Neuronal stem cell (in vitro differentiated cells): ENCODE measurements at regions not wholly inside any gene's neighbourhood (a gene's known extent, or its start where the extent isn't known, plus 50 kb on each side); places are given as distances from the start of the nearest gene placed in this dataset.

ENCODE experiments used
- DNase-seq: peaks from one replicate; pipeline ENCODE4 v3.0.0-alpha.2; 2013; ENCODE audit warnings: low spot score
- H2AFZ ChIP-seq: one replicate; pipeline ENCODE4 v1.6.1; 2013; ENCODE audit warnings: mild to moderate bottlenecking, low read length, inconsistent platforms
- H2AK5ac ChIP-seq: 2 replicates; pipeline ENCODE4 v1.6.1; 2013; ENCODE audit warnings: low read depth, mild to moderate bottlenecking, inconsistent platforms, low read length, moderate library complexity, mixed read lengths
- H2BK120ac ChIP-seq: 2 replicates; pipeline ENCODE4 v1.6.1; 2013; ENCODE audit warnings: low read depth, mild to moderate bottlenecking, inconsistent platforms, low read length, moderate library complexity, mixed read lengths
- H2BK12ac ChIP-seq: one replicate; pipeline ENCODE4 v1.6.1; 2013; ENCODE audit warnings: low read length, inconsistent platforms
- H2BK15ac ChIP-seq: 2 replicates; pipeline ENCODE4 v1.6.1; 2013; ENCODE audit warnings: mild to moderate bottlenecking, low read length, inconsistent platforms, mixed read lengths
- H2BK5ac ChIP-seq: one replicate; pipeline ENCODE4 v1.6.1; 2013; ENCODE audit warnings: inconsistent platforms, mild to moderate bottlenecking, low read length, moderate library complexity
- H3K14ac ChIP-seq: one replicate; pipeline ENCODE4 v1.6.1; 2013; ENCODE audit warnings: low read length, inconsistent platforms
- H3K18ac ChIP-seq: 2 replicates; pipeline ENCODE4 v1.6.1; 2013; ENCODE audit warnings: low read length, inconsistent platforms
- H3K23ac ChIP-seq: 2 replicates; pipeline ENCODE4 v1.6.1; 2013; ENCODE audit warnings: low read depth, mild to moderate bottlenecking, mixed read lengths, low read length, inconsistent platforms; ENCODE audit not compliant: poor library complexity
- H3K27ac ChIP-seq: replicated peaks from 3 replicates; pipeline ENCODE4 v1.5.1; 2013; ENCODE audit warnings: low read length, inconsistent platforms
- H3K27me3 ChIP-seq, 3 experiments: 2 replicates each; pipeline ENCODE4 v1.6.1; 2013; ENCODE audit warnings: low read length in 3 of 3, mild to moderate bottlenecking in 2 of 3, inconsistent platforms in 1 of 3, low read depth in 1 of 3, mixed read lengths in 1 of 3, moderate library complexity in 1 of 3; ENCODE audit not compliant: control insufficient read depth in 3 of 3, insufficient read depth in 3 of 3
- H3K36me3 ChIP-seq, 2 donors: replicated peaks in 1 of 2; 2 replicates each; pipeline ENCODE4 v1.6.1; 2013; ENCODE audit warnings: low read length in 2 of 2; ENCODE audit not compliant: control insufficient read depth in 2 of 2, insufficient read depth in 2 of 2
- H3K4ac ChIP-seq: 2 replicates; pipeline ENCODE4 v1.6.1; 2013; ENCODE audit warnings: inconsistent platforms, mild to moderate bottlenecking, low read length, moderate library complexity
- H3K4me1 ChIP-seq, 2 donors: 1 replicate in 1 of 2; 2 replicates in 1 of 2; pipeline ENCODE4 v1.6.1; 2013; ENCODE audit warnings: low read length in 2 of 2, low read depth in 1 of 2; ENCODE audit not compliant: control insufficient read depth in 2 of 2, insufficient read depth in 1 of 2
- H3K4me2 ChIP-seq: one replicate; pipeline ENCODE4 v1.6.1; 2013; ENCODE audit warnings: mild to moderate bottlenecking, low read length, inconsistent platforms; ENCODE audit not compliant: insufficient read depth, poor library complexity, severe bottlenecking
- H3K4me3 ChIP-seq, 2 donors: 2 replicates each; pipeline ENCODE4 v1.5.1; 2013; ENCODE audit warnings: low read length in 2 of 2, mild to moderate bottlenecking in 2 of 2, inconsistent platforms in 1 of 2, moderate library complexity in 1 of 2
- H3K79me1 ChIP-seq: one replicate; pipeline ENCODE4 v1.6.1; 2013; ENCODE audit warnings: low read depth, mild to moderate bottlenecking, inconsistent platforms, low read length, moderate library complexity
- H3K9ac ChIP-seq: one replicate; pipeline ENCODE4 v1.6.1; 2013; ENCODE audit warnings: mild to moderate bottlenecking, low read depth, low read length, inconsistent platforms; ENCODE audit not compliant: poor library complexity
- H3K9me3 ChIP-seq, 2 donors: replicated peaks in 1 of 2; 2 replicates each; pipeline versions ENCODE3 to v1.6.1; 2013; ENCODE audit warnings: low read length in 2 of 2, mild to moderate bottlenecking in 2 of 2, inconsistent platforms in 1 of 2, low read depth in 1 of 2, mixed read lengths in 1 of 2, moderate library complexity in 1 of 2; ENCODE audit not compliant: control insufficient read depth in 2 of 2, insufficient read depth in 1 of 2
- H4K8ac ChIP-seq: one replicate; pipeline ENCODE4 v1.6.1; 2013; ENCODE audit warnings: low read depth, mild to moderate bottlenecking, inconsistent platforms, low read length, moderate library complexity
- H4K91ac ChIP-seq: one replicate; pipeline ENCODE4 v1.6.1; 2013; ENCODE audit warnings: low read length, low read depth, mild to moderate bottlenecking, inconsistent platforms; ENCODE audit not compliant: poor library complexity
- WGBS, 2 donors: extraction: QIAGEN DNeasy Blood & Tissue Kit; methylation state at CpG; one replicate each; pipeline ENCODE4 v1.1.7; 2013; ENCODE audit warnings: missing lambda C conversion rate in 2 of 2, mixed read lengths in 1 of 2; ENCODE audit not compliant: insufficient read length in 2 of 2, insufficient replicate concordance in 1 of 2; ENCODE audit errors: extremely low coverage in 2 of 2; 5-methylcytosine and 5-hydroxymethylcytosine counted together

DNA sequence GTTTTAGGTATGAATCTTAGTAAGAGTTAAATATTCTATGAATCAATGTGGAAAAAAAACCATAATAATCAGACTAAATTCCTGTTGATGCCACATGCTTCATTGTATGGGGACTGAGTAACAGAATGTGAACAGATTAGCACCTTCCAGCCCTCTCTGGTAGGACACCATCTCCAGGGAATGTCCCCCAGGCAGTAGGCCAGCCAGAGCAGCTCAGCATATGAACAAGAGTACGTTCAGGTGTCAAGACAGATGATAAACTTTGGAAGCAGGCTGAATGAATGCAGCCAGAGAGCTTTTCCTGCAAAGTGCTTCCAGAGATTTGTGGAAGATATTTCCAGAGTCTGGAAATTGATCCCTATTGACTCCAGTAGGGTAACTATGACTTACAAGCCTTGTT lies 204.4 kb downstream of the RPS29 start:
- H3K4me1 ChIP-seq: no peaks in the 10 kb centered on the region
- no peak overlapping the region for H3K27ac ChIP-seq
- DNase-seq: no peak
- H3K27me3 ChIP-seq: no peaks in the 10 kb centered on the region
- no CpG with 5 or more reads among the region's 1 CpG for WGBS, 2 donors
- no peak overlapping the region for H2BK15ac ChIP-seq
- H2BK120ac ChIP-seq: no peak overlapping the region
- H2BK5ac ChIP-seq: no peak overlapping the region
- H2AFZ ChIP-seq: no peak overlapping the region
- H3K23ac ChIP-seq: no peak overlapping the region
- no peak overlapping the region for H3K4me2 ChIP-seq
- H3K79me1 ChIP-seq: no peaks in the 10 kb centered on the region
- no peak overlapping the region for H3K14ac ChIP-seq
- H3K4ac ChIP-seq: no peak overlapping the region
- H2BK12ac ChIP-seq: no peak overlapping the region
- no peaks in the 10 kb centered on the region for H3K36me3 ChIP-seq
- H4K8ac ChIP-seq: no peak overlapping the region
- no peak overlapping the region for H4K91ac ChIP-seq
- H3K18ac ChIP-seq: no peak overlapping the region
- no peaks in the 10 kb centered on the region for H3K9me3 ChIP-seq
- no peak overlapping the region for H3K4me3 ChIP-seq
- no peak overlapping the region for H3K9ac ChIP-seq
- H2AK5ac ChIP-seq: no peak overlapping the region

DNA sequence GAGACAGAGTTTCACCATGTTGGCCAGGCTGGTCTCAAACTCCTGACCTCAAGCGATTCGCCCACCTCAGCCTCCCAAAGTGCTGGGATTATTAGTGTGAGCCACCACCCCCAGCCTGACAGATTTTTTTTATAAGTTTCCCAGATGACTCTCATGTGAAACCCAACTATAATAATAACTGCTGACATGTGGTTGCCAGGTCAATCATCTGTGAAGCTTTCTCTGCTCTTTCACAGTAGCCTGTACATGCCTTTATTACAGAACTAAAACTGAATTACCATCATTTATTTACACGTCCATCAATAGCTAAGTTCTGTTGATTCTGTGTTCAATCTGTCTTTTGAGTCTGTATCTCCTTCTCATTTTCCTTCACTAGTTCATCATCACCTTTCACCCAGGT lies 218.5 kb downstream of the RPS29 start:
- Histone ChIP-seq H3K23ac (no peak overlapping the region), H2BK120ac (no peak overlapping the region), H3K14ac (no peak overlapping the region), H2AFZ (no peak overlapping the region), H3K4ac (no peak overlapping the region), H3K18ac (no peak overlapping the region), H2BK5ac (no peak overlapping the region), H3K27ac (no peak overlapping the region), H3K4me3 (no peak overlapping the region), H3K9me3 (no peaks in the 10 kb centered on the region), H3K4me2 (no peak overlapping the region), H3K79me1 (no peaks in the 10 kb centered on the region), H3K27me3 (no peaks in the 10 kb centered on the region), H2BK12ac (no peak overlapping the region), H3K36me3 (no peaks in the 10 kb centered on the region), H3K9ac (no peak overlapping the region), H3K4me1 (peaks cover 0 to 8% of the 10 kb centered on the region in 2 donors), H2BK15ac (no peak overlapping the region), H2AK5ac (no peak overlapping the region), H4K91ac (no peak overlapping the region), H4K8ac (no peak overlapping the region)
- WGBS, 2 donors: no CpG with 5 or more reads among the region's 3 CpGs
- no peak for DNase-seq

DNA sequence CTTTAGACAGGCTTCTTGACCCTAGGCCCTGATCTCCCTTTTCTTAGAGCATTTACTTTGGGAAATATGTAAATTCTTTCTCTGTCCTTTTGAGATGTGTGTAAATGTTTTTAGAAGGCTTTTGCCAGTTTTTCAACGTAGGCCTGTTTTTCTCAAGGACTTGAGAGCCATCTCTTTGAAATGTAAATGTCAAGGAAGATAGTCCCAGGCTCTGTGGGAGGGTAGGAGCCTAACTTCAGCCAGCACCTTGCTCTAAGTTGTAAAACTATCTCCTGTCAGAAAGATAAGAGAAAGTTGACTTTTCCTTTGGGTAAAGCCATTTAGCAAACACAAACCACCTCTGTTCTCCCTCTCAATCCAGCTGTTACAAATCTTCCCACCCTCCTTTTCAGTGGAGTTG lies 219.8 kb downstream of the RPS29 start:
- Histone ChIP-seq H3K4me1 (peaks cover 0 to 8% of the 10 kb centered on the region in 2 donors), H2BK12ac (no peak overlapping the region), H3K23ac (no peak overlapping the region), H3K9ac (no peak overlapping the region), H3K36me3 (no peaks in the 10 kb centered on the region), H2BK120ac (no peak overlapping the region), H3K27me3 (no peaks in the 10 kb centered on the region), H3K18ac (no peak overlapping the region), H3K4me3 (no peak overlapping the region), H2AK5ac (no peak overlapping the region), H3K27ac (no peak overlapping the region), H3K4ac (no peak overlapping the region), H3K14ac (no peak overlapping the region), H2BK5ac (no peak overlapping the region), H4K8ac (no peak overlapping the region), H4K91ac (no peak overlapping the region), H2AFZ (no peak overlapping the region), H3K4me2 (no peak overlapping the region), H3K9me3 (no peaks in the 10 kb centered on the region), H3K79me1 (no peaks in the 10 kb centered on the region), H2BK15ac (no peak overlapping the region)
- WGBS, 2 donors: no CpG with 5 or more reads among the region's 1 CpG
- DNase-seq: no peak

DNA sequence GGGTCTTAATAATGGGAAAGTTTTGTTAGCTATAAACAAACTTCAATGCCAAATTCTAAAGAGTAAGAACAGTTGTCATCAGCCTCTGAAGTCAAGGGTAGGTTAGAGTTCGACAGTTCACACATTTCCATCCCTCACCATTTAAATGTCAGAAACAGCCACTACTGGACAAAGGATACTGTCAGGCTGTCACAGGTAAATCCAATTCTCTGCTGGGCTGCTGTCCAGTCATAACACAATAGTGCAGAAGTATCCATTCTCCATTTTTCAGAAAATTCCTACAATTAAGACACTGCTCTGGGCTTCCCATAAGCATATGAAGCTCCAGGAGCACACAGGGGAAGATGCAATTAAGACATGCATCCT lies 221.4 kb downstream of the RPS29 start:
- H2BK5ac ChIP-seq: no peak overlapping the region
- no peak overlapping the region for H4K8ac ChIP-seq
- no peak overlapping the region for H3K18ac ChIP-seq
- no peak overlapping the region for H3K4ac ChIP-seq
- WGBS, 2 donors: no CpG with 5 or more reads among the region's 1 CpG
- no peak overlapping the region for H2BK15ac ChIP-seq
- no peak overlapping the region for H2BK120ac ChIP-seq
- no peak overlapping the region for H4K91ac ChIP-seq
- no peak overlapping the region for H2AK5ac ChIP-seq
- H3K23ac ChIP-seq: no peak overlapping the region
- DNase-seq: no peak
- no peak overlapping the region for H3K14ac ChIP-seq
- H3K36me3 ChIP-seq: no peaks in the 10 kb centered on the region
- H3K4me1 ChIP-seq: peaks cover 0 to 8% of the 10 kb centered on the region in 2 donors
- no peak overlapping the region for H3K4me2 ChIP-seq
- no peak overlapping the region for H2BK12ac ChIP-seq
- H3K9ac ChIP-seq: no peak overlapping the region
- H3K27ac ChIP-seq: no peak overlapping the region
- no peaks in the 10 kb centered on the region for H3K79me1 ChIP-seq
- no peaks in the 10 kb centered on the region for H3K9me3 ChIP-seq
- H3K27me3 ChIP-seq: no peaks in the 10 kb centered on the region
- H2AFZ ChIP-seq: no peak overlapping the region
- no peak overlapping the region for H3K4me3 ChIP-seq
